ENCODE measurements at regions not wholly inside any gene's neighbourhood (a gene's known extent, or its start where the extent isn't known, plus 50 kb on each side); places are given as distances from the start of the nearest gene placed in this dataset.
"Not testable (repeated sequence)": the region's sequence is repeated elsewhere in the genome, so short reads cannot be mapped to it uniquely, and the experiment has no call there.

- no peak for DNase-seq
Measured at GRCh38 chr15:92829875-92830274, 70.2 kb upstream of the CHD2 start.

DNA sequence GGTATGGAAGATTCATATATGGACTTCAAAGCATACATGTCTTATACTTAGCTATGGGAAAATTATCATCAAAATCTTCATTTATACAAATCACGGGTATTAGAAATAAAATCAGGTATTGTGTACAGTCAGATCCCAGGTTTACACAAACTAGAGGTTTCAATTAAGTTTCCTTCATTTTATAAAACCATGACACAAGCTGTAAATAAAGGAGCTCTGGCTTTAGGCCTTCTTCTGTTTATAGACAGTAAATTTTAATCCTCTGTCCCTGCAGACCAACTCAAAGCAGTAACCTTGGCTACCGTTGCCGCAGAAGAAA lies 68.8 kb upstream of the CHD2 start:
- DNase-seq, result no peak

DNA sequence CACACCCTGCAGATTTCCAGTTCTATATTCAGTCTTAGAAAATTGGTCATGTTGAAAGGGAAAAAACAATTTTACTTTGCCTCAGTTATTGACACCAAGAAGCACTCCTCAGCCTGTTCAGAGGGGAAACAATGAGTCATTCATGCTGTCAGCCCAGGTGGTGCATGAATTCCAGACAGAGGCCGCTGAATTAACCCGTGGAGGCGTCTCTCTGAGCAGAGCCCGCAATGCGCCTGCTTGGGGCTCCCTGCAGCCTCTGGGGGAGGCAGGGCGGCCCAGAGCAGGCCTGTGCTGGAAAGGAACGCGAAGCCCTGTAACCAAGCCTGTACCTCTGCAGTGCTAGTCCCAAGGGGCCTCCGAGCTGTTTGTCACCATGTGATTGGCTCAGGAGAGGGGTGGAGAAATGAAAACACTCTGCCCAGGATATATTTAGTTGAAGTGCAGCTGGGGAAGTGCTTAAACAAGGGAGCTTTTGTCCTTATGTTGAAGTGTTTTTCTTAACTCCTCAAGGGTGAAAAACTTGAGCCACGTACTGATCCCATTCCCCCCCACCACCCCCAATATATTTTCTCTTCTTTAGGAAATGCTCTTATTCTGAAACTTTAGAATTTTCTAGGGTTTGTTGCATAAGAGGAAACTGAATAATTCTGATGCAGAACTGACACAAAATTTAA lies 68.3 kb upstream of the CHD2 start:
- DNase-seq, result peak; percentile 59

DNA sequence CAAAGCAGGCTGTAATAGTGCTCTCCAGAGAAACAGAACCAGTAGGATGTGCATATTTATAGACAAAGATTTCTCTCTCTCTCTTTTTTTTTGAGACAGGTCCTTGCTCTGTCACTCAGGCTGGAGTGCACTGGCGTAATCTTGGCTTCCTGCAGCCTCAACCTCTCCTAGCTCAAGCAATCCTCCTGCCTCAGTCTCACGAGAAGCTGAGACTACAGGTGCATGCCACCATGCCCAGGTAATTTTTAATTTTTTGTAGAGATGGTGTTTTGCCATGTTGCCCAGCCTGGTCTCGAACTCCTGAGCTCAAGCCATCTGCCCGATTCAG lies 67.1 kb upstream of the CHD2 start:
- DNase-seq, result no peak

GRCh38 chr15:92833493-92834271 lies 66.4 kb upstream of the CHD2 start:
- no peak for DNase-seq

- no peak for DNase-seq
Measured at GRCh38 chr15:92839696-92840095, 60.4 kb upstream of the CHD2 start.

GRCh38 chr15:92840149-92840548 lies 60.0 kb upstream of the CHD2 start:
- no peak for DNase-seq

DNA sequence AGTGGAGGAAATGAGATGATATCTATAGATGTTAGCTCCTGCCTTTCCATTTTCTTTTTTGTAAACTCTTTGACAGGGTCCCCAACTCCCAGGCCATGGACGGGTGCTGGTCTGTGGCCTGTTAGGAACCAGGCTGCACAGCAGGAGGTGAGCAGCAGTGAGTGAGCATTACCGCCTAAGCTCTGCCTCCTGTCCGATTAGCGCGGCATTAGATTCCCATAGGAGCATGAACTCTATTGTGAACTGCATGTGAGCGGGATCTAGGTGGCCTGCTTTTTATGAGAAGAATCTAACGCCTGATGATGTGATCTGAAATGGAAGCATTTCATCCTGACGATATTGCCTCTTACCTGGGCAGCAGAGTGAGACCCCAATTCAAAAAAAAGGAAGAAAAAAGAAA lies 56.8 kb upstream of the CHD2 start:
- DNase-seq, result no peak

GRCh38 chr15:92843814-92844213 lies 56.3 kb upstream of the CHD2 start:
- DNase-seq, result no peak

DNA sequence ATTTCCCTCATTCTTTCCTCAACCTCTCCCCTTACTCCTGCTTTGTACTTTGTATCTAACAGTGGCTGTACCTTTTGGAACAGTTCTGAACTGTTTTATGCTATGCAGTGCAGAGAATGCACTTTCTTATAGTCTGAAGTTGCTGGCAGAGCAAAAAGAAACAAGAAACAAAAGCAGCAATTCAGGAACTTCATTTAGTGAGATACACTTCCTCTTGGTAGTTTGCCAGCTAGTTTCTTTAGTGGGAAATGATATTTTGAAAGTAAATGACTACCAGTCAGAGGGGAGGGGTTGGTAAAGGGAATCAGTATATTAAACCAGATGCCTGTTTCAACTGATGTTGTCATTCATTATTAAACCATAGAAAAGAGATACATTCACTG lies 55.0 kb upstream of the CHD2 start:
- DNase-seq, result peak; percentile 98

DNA sequence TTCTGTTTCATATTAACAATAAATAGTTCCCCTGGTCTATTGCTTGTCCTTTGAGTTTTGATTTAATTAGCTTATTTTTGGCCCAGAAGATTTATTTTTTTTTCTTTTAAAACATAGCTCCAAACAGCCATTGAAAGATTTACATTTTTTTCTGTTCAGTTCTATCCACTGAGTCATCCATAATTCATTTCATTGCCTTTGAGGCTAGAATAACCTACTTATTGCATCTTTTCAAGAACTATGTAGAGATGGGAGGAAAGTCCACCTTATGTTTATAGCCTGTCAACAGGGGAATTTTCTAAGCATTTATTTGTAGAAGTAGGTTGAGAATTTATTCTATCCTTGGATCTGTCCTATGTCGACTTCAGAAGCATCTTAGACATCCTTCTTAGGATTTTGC lies 53.4 kb upstream of the CHD2 start:
- no peak for DNase-seq

- no peak for DNase-seq
Measured at GRCh38 chr15:92847841-92848240, 52.3 kb upstream of the CHD2 start.

DNA sequence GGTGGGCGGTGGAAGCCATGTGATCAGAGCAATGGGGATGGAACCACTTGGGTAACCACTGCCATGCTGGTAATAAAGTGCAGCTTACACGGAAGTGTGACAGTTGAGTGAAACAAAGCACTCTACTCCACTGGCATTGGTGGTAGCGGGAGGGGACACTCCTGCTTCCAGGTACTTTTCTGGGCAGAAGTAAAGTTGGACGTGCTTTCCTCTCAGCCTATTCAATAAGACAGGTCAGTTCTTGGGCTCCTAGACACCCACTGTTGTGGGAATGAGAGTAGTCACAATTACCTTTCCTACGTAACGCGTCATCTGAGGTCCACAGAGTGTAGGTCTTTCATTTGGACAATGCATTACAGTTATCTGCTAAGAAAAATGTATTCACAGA lies 51.7 kb upstream of the CHD2 start:
- DNase-seq, result no peak

DNA sequence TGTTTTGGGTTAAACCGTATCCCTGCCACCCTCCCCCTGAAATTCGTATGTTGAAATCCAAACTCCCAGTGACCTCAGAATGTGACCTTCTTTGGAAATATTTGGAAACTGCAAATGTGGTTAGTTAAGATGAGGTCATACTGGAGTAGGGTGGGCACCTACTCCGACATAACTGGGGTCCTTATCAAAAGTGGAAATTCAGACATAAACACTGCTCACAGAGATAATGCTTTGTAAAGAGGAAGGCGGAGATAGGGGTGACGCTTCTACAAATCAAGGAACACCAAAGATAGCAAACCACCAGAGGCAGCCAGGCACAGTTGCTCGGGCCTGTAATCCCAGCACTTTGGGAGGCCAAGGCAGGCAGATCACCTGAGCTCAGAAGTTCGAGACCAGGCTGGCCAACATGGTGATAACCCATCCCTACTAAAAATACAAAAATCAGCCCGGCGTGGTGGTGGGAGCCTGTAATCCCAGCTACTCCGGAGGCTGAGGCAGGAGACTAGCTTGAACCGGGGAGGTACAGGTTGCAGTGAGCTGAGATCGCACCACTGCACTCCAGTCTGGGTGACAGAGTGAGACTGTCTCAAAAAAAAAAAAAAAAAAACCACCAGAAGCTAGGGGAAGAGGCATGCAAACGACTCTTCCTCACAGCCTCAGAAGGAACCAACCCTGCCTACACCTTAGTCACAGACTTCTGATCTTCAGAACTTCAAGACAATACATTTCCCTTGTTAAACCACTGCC lies 51.1 kb upstream of the CHD2 start:
- DNase-seq, result peak; percentile 64

- not testable (repeated sequence) for DNase-seq
Measured at GRCh38 chr15:92850218-92850617, 49.9 kb upstream of the CHD2 start.
